ENCODE measurements at regions not wholly inside any gene's neighbourhood (a gene's known extent, or its start where the extent isn't known, plus 50 kb on each side); places are given as distances from the start of the nearest gene placed in this dataset.

- no peak for TF ChIP-seq POLR2A (IDR thresholded peaks at IDR 0.05; ENCODE audit: low read depth, low read length)
- TF ChIP-seq TAF1 (IDR thresholded peaks at IDR 0.05; ENCODE audit: borderline replicate concordance, low read depth, low read length) = no peak
Measured at GRCh38 chr9:86600977-86601376, 246.8 kb upstream of the TUT7 start.

Data from GM12892 (cell line).